ENCODE measurements at regions not wholly inside any gene's neighbourhood (a gene's known extent, or its start where the extent isn't known, plus 50 kb on each side); places are given as distances from the start of the nearest gene placed in this dataset.
"Not testable (repeated sequence)": the region's sequence is repeated elsewhere in the genome, so short reads cannot be mapped to it uniquely, and the experiment has no call there.

GRCh38 chr2:105691947-105692390, 52.7 kb upstream of the NCK2 start:
- DNase-seq (ENCODE audit: low spot score) = no peak

DNA sequence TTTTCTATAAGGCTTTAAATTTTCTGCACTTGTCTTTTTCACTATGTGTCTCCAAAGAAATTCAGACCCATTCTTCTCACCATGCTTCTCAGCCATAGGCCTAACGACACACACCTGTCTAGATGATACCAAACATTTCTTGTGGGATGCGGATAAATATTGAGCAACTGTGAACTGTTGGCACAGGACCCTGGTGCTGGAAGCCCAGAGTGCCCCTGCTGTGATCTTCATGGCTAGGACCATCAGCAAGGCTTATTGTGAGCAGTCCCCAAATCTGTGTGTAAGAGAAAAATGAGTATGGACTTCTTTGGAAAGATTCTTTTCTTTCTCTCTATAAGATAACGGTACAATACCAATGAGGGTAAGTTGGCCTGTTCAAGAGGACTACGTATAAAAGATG, 54.1 kb upstream of the NCK2 start:
- DNase-seq (ENCODE audit: low spot score) = no peak

DNA sequence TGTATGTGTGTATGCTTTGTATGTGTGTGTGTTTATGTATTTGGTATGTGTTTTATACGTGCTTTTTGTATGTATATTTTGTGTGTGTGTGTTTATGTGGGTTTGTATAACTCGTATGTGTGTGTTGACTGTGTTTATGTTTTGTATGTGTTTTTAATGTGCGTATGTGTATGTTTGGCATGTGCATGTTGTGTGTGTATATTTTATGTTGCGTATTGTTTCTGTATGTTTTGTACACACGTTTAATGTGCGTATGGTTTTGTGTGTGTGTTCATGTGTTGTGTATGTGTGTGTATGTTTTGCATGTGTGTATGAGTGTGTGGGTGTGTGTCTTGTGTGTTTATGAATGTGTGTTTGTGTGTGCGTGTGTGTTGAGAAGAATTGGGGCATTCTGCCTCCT, 55.2 kb upstream of the NCK2 start:
- DNase-seq (ENCODE audit: low spot score) = no peak

- no peak for DNase-seq (ENCODE audit: low spot score)
Observed at GRCh38 chr2:105688946-105689345, 55.8 kb upstream of the NCK2 start.

DNA sequence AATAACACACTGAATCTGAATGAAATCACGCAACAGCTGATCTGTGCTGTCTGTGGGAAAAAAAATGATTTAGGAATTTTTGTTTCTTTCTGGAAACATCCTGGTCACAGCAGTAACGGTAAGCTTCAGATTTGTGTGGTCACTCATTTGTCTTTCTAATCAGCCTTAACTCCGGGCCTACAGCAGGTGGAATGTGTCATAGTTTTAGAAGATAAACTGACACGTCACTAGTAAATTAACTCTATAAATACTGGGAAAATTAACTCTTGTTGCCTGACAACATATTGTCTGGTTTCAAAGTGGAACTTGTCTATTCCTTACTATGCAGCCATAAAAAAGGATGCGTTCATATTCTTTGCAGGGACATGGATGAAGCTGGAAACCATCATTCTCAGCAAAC, 58.1 kb upstream of the NCK2 start:
- no peak for DNase-seq (ENCODE audit: low spot score)

DNA sequence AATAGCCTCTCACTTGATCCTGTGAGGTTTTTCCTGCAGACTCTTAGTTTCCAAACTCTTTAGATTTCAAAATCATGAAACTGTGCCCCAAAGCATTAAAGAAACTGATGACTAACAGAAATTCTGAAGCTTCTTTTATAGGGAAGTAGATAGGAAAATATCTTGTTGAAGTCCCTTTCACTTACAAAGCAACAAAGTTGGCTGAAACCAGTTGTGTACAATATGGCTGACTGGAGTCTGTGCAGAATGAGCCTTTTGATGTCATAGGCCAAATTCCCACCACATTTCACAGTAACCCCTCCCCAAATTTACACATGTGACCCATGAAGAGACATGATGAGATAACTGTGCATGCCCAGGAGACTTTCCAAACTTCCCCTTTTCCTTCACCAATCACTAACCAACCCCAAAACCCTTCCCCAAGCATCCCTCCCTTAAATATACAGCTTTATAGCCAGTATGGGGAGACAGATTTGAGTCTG, 61.7 kb upstream of the NCK2 start:
- DNase-seq (ENCODE audit: low spot score) = no peak

DNA sequence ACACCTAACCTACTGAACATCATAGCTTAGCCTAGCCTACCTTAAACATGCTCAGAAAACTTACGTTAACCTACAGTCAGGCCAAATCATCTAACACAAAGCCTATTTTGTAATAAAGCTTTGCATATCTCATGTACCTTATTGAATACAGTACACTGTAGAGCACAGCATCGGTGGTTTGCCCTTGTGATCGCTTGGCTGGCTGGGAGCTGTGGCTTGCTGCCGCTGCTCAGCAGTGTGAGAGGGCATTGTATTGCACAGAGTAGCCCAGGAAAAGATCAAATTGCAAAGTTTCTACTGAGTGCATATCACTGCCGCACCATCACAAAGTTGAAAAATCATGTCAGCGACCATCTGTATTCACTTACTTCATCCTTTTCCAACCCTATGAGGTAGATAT, 62.3 kb upstream of the NCK2 start:
- no peak for DNase-seq (ENCODE audit: low spot score)

DNA sequence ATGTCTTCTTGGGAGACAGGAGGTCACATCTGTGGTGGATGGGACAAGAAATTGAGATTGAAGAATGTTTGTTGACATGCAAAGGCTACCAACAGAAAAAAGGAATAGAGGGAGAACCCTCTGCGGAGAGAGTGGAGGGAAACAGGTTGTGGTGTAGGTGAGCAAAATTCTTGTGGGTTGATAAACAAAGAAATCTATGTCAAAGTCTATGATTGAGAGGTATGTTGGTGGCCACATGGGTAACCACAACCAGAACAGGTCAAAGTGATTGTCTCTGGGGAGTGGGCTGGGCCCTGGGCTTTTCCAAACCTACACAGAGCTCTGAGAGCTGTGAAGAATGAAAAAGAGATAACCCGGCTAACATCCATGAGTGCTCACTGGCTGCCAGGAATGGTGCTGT, 62.8 kb upstream of the NCK2 start:
- DNase-seq (ENCODE audit: low spot score) = no peak

GRCh38 chr2:105680357-105680756, 64.4 kb upstream of the NCK2 start:
- no peak for DNase-seq (ENCODE audit: low spot score)

DNA sequence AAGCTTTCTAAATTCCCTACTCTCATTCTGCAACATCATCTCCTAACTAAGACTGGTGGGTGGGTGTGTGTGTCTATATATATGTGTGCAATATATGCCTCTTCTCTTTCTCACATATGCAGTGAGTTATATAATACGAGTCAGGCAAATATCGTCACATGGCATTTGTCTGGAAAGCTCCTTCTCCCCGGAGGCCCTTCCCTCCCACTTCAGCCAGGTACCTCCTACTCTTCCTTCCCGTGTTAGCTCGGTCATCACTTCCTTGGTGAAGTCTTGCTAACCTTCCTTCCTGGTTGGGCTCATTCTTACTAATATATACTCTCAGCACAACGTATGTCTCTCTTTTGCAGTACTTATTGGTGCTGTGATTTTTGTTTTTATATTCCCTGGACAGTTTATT, 66.4 kb upstream of the NCK2 start:
- DNase-seq (ENCODE audit: low spot score) = no peak

DNA sequence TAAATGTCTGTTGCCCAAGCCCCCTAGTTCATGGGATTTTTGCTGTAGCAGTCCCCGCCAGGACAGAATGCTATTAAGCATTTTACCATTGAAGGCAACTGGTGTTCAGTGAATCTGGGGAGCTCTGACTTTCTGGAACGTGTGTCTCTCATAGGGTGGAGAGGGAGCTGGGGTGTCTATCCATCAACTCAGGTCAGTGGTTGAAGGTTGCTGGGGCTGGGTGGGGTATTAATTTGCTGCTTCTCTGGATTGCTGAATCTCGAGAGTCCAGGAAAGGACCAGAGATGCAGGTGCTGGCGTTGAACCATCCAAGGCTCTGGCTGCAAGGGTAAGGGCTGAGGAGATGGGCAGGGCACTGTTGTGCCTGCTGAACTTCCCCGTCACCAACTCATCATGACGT, 66.8 kb upstream of the NCK2 start:
- DNase-seq (ENCODE audit: low spot score) = no peak

DNA sequence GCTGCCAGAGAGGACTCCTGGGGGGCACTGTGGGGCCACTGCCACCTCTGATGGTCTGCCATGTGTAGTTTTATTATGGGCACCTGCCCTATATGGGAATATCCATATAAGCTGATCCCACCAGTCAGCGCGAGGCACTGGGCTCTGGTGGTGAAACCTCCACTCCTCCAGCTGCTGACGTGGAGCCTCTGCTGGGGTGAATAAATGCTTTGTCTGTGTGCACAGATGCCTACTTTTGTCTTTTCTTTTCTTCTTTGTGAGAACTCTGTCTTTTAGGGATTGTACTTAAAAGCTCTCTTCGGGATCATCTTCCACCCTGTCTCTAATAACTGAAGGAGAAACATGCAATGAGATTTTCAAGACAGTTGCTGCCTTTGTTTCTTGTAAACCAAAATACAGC, 68.9 kb upstream of the NCK2 start:
- DNase-seq (ENCODE audit: low spot score) = no peak

- no peak for DNase-seq (ENCODE audit: low spot score)
Observed at GRCh38 chr2:105674859-105675541, 69.7 kb upstream of the NCK2 start.

DNA sequence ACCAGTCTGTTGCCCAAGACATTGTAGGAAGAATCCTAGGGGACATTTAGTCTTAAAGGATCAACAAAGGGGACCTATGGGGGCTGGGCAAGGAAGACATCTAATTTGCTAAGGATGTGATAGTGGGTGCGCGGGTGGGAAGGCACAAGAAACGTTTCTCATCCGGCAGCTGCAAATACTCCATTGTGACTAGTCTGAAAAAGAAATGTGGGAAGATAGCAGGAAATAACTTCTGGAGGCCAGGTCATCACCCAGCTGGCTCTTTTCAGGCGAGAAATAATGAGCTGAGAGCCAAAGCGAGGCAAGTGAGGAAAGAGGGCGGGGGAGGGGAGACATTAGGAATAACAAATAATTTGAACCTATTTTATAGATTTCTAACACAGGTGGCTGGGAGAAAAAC, 70.3 kb upstream of the NCK2 start:
- no peak for DNase-seq (ENCODE audit: low spot score)

DNA sequence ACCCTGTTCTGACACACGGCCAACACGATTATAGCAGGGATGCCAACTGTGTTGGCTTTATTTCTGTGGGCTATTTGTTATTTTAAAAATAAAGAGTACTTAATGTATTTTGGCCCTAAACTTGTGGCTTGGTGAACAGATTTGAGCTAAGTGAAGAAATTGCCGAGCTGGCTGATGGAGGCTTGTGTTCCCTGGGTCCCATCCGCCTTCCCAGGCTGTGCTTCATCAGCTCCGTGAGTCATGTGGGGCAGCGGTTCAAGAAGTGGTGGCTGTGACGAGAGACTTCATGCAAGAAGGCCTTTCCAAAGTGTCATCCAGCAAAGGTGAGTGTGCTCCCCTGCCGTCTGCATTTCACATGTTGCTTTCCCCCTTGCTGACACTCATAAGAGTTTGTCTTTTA, 73.6 kb upstream of the NCK2 start:
- no peak for DNase-seq (ENCODE audit: low spot score)

DNA sequence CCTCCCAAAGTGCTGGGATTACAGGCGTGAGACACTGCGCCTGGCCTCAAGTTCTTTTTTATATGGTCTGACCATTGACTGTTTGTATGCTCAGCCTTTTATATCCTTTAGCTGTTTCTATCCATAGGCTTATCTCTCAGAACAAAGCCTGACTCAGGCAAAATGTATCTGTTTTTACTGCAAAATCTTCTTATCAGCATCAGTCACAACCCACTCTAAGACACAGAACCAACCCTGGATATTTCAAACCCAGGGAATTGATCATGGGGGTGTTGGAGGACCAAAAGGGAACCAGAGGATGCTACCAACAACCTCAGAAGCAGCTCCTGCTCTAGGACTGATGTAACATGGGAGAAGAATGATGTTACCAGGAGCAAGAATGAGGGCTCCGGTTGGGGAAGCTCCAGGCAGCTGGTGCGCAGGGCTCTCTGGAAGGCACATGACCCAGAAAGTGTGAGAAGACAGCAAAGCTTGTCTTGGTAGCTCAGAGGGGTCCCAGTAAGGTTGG, 75.3 kb upstream of the NCK2 start:
- no peak for DNase-seq (ENCODE audit: low spot score)

DNA sequence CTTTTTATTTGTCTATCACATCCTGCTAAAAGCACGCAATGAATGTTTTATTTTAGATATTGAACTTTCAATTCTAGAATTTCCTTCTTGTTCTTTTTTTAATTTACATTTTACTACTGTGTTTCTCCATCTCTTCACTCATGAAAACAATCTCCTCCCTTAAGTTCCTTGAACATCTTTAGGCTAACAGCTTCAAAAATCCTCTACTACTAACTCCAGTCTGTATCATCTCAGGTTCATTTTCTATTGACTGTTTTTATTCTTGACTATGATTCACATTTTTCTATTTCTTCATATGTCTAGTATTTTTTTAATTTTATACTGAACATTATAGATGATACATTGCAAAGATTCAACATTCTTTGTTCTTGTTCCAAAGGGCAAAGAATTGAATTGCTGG, 79.2 kb upstream of the NCK2 start:
- DNase-seq (ENCODE audit: low spot score) = no peak

- no peak for DNase-seq (ENCODE audit: low spot score)
Observed at GRCh38 chr2:105660489-105660888, 84.2 kb upstream of the NCK2 start.

DNA sequence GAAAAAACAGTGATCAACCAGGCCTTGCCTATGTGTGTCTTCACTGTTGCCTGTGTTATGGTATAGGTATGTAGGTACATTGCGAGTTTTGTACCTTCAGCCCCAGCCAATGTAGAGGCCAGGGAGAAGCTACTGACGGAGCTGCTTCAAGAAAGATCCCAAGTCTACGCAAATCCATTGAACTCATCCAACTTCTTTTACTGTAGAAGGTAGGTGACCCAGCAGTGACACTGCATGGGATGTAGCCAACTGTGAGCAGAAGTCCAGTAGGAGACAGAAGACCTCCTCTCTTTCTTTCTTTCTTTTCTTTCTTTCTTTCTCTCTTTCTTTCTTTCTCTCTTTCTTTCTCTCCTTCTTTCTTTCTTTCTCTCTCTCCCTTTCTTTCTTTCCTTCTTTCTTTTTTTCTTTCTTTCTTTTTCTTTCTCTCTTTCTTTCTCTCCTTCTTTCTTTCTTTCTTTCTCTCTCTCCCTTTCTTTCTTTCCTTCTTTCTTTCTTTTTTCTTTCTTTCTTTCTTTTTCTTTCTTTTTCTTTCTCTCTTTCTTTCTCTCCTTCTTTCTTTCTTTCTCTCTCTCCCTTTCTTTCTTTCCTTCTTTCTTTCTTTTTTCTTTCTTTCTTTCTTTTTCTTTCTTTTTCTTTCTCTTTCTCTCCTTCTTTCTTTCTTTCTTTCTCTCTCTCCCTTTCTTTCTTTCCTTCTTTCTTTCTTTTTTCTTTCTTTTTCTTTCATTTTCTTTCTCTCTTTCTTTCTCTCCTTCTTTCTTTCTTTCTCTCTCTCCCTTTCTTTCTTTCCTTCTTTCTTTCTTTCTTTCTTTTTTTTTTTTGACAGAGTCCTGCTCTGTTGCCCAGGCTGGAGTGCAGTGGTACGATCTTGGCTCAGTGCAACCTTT, 88.7 kb upstream of the NCK2 start:
- not testable (repeated sequence) for DNase-seq (ENCODE audit: low spot score)

- no peak for DNase-seq (ENCODE audit: low spot score)
Observed at GRCh38 chr2:105655244-105655643, 89.5 kb upstream of the NCK2 start.

DNA sequence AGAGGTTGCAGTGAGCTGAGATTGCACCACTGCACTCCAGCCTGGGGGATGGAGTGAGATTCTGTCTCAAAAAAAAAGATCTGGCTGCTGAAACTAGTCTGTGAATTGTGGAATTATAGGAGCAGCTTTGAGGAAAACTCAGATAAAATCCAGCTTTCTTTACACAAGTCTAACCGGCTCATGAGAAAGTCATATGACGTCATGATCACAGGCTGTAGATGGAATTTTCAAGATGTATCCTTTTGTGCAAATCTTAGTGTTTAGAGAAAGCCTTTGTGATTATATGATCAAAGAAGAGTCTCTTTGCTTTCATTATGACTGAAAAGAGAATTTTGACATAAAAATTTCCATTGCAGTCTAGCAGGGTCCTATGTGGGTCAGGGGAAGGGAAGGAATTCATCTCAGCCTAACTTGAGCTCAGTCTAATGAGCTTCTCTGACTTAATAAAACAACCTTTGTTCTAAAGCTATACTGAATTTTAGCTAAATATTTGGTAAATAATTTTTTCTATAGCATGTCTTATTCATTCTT, 90.2 kb upstream of the NCK2 start:
- no peak for DNase-seq (ENCODE audit: low spot score)

- no peak for DNase-seq (ENCODE audit: low spot score)
Observed at GRCh38 chr2:105653302-105653701, 91.4 kb upstream of the NCK2 start.

Data from CD4-positive, alpha-beta T cell treated with Interleukin-15 for 4 hours (primary cell).